Epithelial cell of proximal tubule (primary cell): ENCODE measurements at regions not wholly inside any gene's neighbourhood (a gene's known extent, or its start where the extent isn't known, plus 50 kb on each side); places are given as distances from the start of the nearest gene placed in this dataset.

Source experiments
- DNase-seq: peaks from one replicate; pipeline ENCODE4 v3.0.0-alpha.2; 2011; ENCODE audit warnings: low read depth
- H3K4me3 ChIP-seq: 2 replicates; pipeline ENCODE4 v1.5.1; 2011; ENCODE audit warnings: low read depth, mild to moderate bottlenecking, low read length
- CTCF ChIP-seq: conservative IDR thresholded peaks from 2 replicates; pipeline ENCODE4 v1.5.1; 2012; ENCODE audit warnings: low read depth, mild to moderate bottlenecking, low read length

DNA sequence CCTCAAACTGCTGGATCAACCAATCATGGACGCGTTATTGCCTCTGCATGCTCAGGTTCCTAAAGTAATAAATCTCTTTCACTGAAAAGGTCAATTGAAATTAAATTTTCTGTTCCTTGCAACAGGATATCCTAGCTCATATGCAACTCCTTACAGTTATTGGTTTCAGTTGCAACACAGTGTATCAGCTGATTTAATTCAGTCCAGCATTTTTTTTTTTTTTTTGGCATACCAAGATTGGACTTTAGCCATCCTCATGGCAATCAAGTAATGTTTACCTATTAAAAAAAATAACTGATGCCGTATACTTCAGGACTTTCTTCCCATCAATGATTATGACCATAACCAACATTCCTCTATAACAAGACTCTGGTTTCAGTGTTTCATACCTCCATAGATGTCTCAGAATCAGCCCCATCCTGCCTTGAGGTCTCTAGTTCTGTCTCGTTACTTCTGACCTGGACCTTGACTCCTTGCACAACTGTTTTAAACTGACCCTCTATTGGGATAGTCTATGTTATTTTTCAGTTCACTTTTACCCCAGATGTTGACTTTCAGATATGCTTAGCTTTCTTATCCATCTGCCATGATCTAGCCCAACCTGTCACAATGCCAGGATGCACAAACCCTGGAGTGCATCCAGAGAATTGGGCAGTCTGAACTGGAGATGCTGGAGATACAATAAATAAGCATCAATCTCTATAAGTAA, 265.0 kb upstream of the GADL1 start:
- TF ChIP-seq CTCF: no peak
- no peak overlapping the region for H3K4me3 ChIP-seq
- DNase-seq: no peak

DNA sequence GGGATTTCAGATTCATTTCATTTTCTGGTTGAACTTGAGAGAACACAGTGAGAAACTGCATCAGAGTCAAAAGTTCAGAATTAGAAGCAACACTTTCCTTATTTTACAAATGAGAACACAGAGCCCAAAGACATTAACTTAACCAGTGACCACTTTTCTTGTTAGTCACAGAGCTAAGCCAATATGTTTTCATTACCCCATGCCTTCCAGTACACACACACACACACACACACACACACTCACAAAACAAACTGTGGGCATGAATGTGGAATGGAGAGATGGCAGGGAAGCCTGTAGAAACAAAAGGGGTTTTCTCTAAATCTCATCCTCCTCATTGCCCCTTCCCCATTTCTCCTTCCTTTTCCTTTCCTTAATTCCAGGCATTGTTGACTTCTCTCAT, 267.4 kb upstream of the GADL1 start:
- TF ChIP-seq CTCF: no peak
- H3K4me3 ChIP-seq: no peak overlapping the region
- DNase-seq: no peak

DNA sequence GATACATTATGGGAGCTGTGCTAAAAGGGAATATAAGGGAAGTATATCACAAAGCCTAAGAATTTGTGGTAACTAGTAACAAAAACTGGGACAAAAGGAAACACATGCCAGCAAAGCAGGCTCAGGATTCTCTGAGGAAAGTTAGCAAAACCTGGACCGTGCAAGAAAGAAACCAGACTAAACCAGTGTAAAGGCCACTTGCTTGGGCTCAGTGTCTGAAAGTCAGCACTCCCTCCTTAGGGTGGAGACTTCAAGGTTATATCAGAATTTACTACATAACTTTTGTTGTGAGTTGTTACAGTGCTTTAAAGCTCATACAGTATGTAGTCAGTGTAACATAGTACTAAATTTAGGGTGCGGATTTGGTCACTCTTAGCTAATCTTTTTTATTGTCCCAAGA, 269.9 kb upstream of the GADL1 start:
- no peak overlapping the region for H3K4me3 ChIP-seq
- DNase-seq: no peak
- no peak for TF ChIP-seq CTCF

DNA sequence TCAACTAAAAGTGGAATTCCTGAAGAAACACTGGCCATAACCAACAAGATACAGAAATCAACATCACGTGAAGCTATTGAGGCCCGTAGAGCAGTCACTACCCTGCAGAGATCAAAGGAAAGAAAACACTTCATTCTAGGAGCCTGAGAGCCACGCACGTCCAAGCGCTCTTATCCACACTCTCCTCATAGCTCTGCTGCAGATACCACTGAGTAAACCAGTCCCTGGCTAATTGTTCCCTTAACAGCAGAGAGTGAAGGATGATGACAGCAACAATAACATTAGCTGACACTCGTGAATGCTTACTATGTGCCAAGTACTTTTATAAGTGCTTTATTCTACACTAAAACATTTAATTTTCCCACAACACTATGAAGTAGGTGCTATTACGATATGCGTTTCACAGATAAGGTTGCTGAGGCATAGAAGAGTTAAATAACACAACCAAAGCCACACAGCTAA, 271.0 kb upstream of the GADL1 start:
- H3K4me3 ChIP-seq: no peak overlapping the region
- no peak for TF ChIP-seq CTCF
- DNase-seq: no peak

DNA sequence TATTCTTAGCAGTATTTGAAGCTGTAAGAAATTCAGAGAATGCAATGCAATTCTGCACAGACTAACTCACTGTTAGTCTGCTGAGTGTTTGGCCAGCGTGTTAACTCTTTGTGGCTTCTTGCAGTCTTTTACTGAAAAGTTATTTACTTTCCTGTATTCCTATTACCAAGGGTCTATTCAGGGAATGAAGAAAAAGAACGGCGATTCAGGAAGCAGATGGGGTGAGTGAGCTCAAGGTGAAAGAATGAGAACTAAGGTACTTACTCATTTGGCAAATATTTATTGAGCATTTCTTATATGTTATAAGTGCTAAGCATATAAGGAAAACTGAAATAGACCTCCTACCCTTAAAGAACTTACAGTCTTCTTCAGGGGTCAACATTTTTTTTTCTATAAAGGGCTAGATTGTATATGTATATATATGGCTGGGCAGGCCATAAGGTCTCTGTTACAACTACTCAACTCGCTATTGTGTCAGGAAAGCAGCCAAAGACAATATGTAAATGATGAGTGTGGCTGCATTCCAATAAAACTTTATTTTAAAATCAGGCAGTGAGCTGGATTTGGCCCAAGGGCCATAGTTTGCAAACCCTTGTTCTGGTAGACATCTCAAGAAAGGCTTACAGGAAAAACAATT, 271.9 kb upstream of the GADL1 start:
- no peak for TF ChIP-seq CTCF
- H3K4me3 ChIP-seq: no peak overlapping the region
- peak; percentile 33 for DNase-seq

DNA sequence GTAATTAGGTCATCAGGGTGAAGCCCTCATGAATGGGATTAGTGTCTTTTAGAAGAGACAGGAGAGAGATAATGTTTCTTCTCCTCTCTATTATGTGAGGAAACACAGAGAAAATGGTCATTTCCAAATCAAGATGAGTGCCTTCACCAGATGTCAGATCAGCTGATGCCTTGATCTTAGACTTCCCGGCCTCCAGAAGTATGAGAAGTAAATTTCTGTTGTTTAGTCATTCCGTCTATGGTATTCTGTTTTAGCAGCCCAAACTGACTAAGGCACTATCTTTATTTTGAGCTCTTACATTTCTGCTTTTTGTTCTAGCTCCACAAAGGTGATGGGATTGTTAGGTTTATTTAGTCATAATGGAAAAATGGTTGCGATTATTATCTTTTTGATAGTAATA, 273.2 kb upstream of the GADL1 start:
- no peak for TF ChIP-seq CTCF
- no peak overlapping the region for H3K4me3 ChIP-seq
- DNase-seq: no peak

GRCh38 chr3:31170932-31171670, 276.6 kb upstream of the GADL1 start:
- no peak for TF ChIP-seq CTCF
- no peak overlapping the region for H3K4me3 ChIP-seq
- DNase-seq: peak; percentile 75
